ENCODE measurements at regions not wholly inside any gene's neighbourhood (a gene's known extent, or its start where the extent isn't known, plus 50 kb on each side); places are given as distances from the start of the nearest gene placed in this dataset.

DNA sequence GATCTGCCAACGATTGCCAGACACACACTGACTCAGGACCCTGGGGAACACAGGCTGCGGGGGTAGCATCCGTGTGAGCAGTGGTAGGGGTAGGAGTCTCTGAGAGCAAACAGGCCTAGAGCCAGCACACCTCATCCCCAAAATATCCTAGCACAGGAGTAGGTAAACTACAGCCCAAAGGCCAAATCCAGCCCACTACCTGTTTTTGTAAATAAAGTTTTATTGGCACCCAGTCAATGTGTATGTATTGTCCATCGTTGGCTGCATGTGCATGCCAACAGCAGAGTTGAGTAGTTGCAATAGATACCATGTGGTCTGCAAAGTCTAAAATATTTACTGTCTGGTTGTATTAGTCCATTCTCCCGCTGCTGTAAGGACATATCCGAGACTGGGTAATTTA is 55.5 kb upstream of the GPRC5B start:
- DNase-seq (ENCODE audit: low read depth), result no peak
- no peak overlapping the region for H3K4me3 ChIP-seq (ENCODE audit: low read depth, low read length)
- TF ChIP-seq, protein P1, sequence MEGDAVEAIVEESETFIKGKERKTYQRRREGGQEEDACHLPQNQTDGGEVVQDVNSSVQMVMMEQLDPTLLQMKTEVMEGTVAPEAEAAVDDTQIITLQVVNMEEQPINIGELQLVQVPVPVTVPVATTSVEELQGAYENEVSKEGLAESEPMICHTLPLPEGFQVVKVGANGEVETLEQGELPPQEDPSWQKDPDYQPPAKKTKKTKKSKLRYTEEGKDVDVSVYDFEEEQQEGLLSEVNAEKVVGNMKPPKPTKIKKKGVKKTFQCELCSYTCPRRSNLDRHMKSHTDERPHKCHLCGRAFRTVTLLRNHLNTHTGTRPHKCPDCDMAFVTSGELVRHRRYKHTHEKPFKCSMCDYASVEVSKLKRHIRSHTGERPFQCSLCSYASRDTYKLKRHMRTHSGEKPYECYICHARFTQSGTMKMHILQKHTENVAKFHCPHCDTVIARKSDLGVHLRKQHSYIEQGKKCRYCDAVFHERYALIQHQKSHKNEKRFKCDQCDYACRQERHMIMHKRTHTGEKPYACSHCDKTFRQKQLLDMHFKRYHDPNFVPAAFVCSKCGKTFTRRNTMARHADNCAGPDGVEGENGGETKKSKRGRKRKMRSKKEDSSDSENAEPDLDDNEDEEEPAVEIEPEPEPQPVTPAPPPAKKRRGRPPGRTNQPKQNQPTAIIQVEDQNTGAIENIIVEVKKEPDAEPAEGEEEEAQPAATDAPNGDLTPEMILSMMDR (conservative IDR thresholded peaks at IDR 0.05; ENCODE audit: low read depth, low read length), result no peak

DNA sequence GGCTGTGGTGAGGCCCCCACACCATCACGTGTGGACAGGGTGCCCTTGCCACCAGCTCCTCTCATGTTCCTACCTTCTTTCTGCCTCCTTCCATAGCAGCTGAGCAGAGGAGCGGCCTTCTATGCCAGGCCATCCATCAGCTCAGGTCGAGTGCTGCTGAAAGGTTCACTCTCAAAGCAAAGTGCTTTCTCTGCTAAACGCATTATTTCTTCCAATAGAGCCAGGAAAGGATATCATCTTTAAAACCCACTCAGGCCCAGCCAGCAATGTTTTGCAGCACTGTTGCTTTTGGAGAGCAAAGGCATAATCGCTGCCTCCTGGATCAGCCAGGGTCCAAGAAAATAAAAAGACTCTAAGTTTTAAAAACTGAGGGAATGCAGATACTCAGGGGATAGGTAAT is 54.9 kb upstream of the GPRC5B start:
- TF ChIP-seq, protein P1 (conservative IDR thresholded peaks at IDR 0.05; ENCODE audit: low read depth, low read length), result no peak
- DNase-seq (ENCODE audit: low read depth), result no peak
- no peak overlapping the region for H3K4me3 ChIP-seq (ENCODE audit: low read depth, low read length)

DNA sequence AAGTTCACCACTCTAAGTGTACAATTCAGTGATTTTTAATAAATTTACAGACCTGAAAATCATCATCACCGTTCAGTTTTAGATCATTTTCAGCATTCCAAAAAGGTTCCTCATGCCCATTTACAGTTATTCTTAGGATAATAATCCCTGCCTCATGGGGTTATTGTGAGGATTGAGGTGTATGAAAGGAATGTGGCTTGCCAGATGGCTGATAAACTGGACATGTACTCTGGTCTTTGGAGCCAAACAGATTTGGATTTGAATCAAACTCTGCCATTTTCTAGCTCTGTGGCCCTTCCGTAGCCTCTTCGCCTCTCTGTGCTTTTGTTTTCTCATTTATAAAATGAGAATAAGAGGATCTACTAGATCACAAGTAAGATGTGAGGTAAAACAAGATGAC is 53.9 kb upstream of the GPRC5B start:
- TF ChIP-seq, protein P1 (conservative IDR thresholded peaks at IDR 0.05; ENCODE audit: low read depth, low read length), result no peak
- no peak overlapping the region for H3K4me3 ChIP-seq (ENCODE audit: low read depth, low read length)
- DNase-seq (ENCODE audit: low read depth), result no peak

DNA sequence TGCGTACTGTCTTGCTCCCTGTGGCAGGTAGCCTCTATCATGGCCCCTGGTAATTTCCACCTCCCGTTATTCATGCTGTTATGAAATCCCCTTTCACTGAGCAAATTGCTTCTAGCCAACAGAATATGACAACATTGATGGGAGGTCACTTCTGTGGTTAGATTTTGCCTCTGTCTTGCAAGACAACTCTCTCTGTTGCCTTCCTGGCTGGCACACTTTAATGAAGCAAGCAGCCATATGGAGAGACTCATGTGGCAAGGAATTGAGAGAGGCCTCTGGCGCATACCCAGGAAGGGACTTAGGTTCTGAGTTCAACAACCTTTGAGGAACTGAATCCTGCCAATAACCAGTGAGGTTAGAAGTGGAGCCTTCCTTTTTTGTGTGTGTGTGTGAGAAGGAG is 51.8 kb upstream of the GPRC5B start:
- no peak overlapping the region for H3K4me3 ChIP-seq (ENCODE audit: low read depth, low read length)
- TF ChIP-seq, protein P1 (conservative IDR thresholded peaks at IDR 0.05; ENCODE audit: low read depth, low read length), result no peak
- no peak for DNase-seq (ENCODE audit: low read depth)

DNA sequence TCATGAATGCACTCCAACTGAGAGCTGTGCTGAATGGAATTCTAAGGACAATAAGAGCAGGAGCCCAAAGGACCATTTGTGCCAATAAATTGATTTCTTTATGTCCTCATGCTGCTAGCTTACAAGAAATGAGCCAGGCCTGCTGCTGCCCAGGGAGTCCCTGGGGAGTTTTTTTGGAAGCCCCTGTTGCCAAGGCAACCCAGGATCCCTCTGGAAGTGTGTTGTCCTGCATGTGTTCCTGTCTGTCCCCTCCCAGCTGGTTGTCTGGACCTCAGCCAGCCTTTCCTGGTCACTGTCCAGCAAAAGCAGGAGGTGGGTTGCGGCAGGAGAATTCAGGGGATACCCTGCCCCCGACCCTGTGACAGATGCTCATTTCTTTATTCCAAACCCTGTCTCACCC is 51.0 kb upstream of the GPRC5B start:
- no peak for DNase-seq (ENCODE audit: low read depth)
- no peak overlapping the region for H3K4me3 ChIP-seq (ENCODE audit: low read depth, low read length)
- TF ChIP-seq, protein P1 (conservative IDR thresholded peaks at IDR 0.05; ENCODE audit: low read depth, low read length), result no peak
